Stimulated activated CD4-positive, alpha-beta T cell treated with anti-CD3 and anti-CD28 coated beads, Interleukin-15, amount 100 ng/mL, for 1 hour (primary cell): ENCODE measurements at regions not wholly inside any gene's neighbourhood (a gene's known extent, or its start where the extent isn't known, plus 50 kb on each side); places are given as distances from the start of the nearest gene placed in this dataset.
"Not testable (repeated sequence)": the region's sequence is repeated elsewhere in the genome, so short reads cannot be mapped to it uniquely, and the experiment has no call there.

Experiments used
- DNase-seq, 2 donors: peaks; one replicate each; pipeline ENCODE4 v3.0.0-alpha.2; 2020; ENCODE audit warnings: low read depth in 1 of 2, low spot score in 1 of 2

DNA sequence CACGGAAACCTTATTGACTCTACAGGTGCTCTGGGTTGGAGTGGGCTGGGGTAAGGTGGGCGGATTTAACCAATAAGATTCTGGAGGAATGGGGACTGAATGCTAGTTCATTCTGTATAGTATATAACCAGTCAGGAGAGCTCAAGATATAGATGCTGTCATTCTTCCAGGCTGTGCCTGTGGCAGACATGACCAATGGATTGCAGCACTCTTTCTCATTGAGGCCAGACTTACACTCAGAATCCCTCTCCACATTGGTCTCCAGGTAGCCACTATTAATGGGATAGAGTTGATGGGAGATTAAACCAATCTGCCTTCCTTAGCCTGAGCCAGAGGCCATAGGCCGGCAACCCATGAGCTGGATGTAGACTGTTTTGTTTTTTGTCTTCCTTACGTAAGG lies 82.8 kb upstream of the MEF2A start:
- DNase-seq = no peak

DNA sequence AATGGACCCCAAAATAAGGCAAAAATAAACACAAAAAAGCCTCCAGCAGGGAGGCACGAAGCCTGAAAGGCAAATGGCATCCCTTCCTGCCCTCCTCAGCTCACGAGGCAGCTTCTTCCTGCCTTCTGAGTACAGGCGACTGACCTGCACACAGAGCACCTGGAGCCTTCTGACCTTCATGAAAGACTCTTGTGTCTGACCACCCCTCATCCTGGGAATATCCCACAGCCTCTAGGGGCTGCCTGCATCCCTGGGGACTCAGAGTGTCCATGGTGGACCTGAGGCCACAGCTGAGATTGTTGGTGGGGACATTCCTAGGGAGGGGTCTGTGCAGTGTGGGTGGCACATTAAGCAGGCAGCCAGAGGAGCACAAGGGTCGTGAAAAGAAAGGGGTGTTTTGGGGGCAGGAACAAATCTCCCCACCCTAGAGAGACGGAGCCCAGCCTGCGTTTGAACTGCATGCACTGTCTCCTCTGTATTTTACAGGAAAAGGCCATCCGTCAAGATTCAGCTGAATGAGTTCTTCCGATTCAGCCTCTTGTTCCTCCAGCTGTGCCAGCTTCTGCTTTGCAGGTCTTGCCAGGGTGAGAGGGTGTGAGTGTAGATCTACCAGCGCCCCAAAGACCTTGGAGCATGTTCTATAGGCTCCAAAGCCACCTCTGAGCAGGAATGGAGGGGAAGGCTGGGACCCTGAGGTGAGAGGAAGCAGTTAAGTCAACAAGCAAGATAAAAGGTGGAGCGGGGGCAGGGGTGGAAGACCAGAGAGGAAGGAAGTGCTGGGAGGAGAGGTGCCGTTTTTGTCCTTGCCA lies 80.4 kb upstream of the MEF2A start:
- no peak for DNase-seq

DNA sequence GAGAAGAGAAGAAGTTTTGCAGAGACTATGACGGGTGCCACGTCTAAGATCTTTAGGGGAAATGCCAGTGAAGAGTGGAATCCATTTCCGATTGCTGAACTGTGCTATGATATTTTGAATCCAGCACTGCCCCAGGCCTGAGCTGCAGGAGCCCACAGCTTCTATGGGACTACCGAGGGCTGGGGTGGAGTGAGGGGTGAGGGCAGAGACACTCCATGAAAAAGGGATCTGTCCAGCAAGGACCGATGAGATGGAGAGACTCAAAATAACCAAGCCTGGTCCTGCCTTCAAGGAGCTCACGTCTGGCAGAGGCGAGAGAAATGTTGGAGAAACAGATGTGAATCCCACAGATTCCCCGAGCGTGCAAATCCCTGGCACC lies 79.8 kb upstream of the MEF2A start:
- no peak for DNase-seq

DNA sequence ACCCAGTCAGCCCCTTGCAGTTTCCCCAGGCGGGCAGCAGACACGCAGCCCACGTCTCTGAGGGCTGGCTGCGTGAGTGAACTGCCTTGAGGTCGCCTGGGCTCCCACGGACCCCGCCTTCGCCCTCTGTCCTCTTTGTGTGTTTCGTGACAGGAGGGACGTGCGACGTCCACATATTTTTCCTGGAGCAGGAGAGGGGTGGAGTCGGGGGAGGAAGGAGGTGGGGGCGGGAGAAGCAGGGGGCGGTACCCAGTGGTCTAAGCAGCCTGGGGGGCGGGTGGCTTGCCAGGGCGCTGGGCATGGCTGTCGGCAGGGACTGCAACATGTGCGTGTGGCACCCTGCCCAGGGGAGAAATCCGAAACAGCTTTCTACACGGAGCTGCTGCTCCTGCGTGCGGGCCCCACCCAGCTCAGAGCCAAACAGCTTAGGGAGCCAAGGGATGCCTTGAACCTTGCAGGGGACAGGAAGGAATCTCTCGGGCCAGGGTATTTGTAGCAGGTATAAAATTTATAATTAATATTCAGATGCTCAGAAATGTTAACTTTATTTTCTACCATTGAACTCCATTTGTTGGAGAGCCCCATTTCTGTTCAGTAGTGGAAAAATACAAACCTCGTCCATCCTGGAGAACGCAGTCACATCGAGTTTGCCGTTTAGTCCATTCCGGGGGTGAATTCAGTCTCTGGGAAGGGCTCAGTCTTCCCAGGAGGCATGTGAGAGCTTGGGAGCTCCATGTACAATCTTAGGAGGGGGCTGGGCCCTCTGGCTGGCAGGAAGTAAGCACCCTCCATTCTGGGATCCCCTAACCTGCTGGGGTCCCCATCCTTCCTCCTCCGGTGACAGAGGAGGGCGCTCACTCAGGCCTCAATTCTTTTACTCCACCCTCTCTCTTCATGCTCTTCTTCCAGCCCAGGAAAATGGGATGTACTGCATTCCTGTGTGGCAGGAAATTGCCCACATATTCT lies 79.1 kb upstream of the MEF2A start:
- no peak for DNase-seq

DNA sequence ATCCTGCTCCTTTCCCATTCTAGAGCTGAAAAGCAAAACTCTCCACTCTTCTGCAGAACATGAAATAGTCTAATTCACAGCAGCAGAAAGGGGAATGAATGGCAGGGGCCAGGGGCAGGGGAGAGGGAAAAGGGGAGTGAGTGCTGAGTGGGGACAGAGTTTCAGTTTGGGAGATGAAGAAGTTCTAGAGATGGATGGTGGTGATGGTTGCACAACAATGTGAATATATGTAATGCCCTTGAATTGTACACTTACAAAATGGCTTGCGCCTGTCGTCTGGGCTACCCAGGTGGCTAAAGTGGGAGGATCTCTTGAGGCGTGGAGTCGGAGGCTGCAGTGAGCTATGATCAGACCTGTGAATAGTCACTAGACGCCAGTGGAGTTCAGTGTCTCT lies 78.5 kb upstream of the MEF2A start:
- no peak for DNase-seq

DNA sequence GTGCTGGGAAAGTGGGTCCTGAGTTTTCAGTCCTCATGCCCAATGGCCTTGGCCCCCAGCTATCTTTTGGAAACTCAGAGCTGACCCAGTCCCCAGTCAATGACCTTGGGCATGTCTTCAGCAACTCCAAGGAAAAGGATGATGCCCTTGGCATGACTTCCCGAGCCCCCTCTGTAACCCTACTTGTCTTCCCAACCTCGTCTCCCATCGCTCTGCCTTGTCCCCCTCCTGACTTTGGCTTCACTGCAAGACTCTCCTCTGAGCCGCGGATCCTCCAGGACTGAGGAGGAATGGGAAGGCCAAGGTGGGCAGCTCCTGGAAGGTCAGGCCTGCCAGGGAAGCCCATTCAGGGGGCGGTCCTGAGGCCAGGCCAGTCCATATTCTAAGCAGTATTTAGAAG lies 73.5 kb upstream of the MEF2A start:
- no peak for DNase-seq

DNA sequence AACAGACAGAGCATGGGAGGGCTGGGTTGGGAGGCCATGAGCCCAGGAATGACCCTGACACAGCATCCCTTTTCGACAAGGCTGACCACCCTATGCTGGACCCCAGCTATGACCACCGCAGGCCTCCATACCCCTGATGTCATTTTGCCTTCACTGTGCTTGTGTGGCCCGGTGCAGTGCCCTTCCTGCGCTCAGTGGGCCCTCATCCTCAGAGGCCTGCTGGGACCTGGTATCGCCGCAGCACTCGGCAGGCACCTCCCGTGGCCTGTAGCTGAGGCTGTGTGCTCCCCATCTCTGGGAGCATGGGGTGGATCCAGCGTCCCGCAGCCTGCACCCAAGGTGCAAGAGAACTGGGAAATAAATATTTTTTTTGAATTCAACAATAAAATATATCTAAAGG lies 73.1 kb upstream of the MEF2A start:
- no peak for DNase-seq

DNA sequence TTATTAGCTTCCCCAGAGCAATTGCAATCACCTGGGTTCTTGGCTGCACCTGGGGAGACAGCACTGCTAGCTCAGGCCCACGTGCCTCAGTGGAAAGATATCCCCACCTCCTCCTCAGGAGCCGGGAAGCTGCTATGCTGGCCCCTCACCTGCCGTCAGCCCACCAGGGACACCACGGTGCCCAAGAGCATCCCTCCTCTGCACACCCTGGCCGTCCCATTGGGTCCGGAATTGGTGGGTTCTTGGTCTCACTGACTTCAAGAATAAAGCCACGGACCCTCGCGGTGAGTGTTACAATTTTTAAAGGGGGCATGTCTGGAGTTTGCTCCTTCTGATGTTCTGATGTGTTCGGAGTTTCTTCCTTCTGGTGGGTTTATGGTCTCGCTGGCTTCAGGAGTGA lies 72.3 kb upstream of the MEF2A start:
- no peak for DNase-seq

DNA sequence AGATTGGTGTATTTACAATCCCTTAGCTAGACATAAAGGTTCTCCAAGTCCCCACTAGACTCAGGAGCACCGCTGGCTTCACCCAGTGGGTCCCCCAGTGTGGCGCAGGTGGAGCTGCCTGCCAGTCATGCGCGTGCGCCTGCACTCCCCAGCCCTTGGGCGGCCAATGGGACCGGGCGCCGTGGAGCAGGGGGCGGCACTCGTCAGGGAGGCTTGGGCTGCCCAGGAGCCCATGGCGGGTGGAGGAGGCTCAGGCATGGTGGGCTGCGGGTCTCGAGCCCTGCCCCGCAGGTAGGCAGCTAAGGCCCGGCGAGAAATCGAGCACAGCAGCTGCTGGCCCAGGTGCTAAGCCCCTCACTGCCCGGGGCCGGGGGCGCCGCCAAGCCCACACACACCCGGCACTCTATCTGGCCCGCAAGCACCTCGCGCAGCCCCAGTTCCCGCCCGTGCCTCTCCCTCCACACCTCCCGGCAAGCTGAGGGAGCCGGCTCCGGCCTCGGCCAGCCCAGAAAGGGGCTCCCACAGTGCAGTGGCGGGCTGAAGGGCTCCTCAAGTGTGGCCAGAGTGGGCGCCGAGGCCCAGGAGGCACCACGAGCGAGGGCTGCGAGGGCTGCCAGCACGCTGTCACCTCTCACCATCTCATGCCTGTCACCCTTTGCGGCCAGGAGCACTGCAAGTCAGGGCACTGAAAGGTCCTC lies 71.1 kb upstream of the MEF2A start:
- not testable (repeated sequence) for DNase-seq

DNA sequence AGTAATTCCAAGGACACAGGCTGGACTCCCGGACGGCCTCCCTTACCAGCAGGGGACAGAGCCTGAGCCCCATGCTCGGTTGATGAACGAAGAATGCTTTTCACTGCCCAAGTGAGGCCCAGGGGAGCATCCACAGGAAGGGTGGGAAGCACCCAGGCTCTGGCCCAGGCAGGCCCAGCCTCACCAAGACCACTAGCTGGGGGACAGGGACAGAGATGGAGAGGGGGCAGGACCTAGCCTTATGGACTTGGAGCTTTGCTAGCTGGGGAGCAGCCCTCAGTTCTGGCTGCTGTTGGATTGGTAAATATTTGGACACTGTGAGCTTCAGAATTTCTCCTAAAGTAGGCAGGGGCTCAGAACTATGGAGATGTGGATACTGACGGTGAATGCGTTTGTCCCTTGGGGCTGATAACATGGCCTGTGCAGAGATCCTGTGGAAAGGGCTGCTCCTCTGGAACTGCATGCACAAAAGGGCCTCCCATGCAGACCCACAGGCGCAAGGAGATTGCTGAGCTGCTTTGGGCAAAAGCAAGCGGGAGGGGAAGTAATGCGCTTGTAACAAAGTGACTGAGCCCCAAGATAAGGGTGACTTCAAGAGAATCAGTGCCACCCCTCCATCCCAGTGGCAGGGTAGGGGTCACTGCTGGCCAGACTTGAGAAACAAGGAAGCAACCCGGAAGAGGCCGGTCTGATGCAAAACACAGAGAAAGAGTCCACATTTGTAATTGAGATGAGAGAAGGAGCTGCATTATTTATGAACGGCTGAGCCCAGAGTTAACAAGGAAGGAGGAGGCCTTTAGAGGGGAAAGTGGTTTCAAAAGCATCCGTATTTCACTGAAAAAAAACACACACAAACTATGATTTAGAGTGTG lies 70.1 kb upstream of the MEF2A start:
- DNase-seq = no peak

DNA sequence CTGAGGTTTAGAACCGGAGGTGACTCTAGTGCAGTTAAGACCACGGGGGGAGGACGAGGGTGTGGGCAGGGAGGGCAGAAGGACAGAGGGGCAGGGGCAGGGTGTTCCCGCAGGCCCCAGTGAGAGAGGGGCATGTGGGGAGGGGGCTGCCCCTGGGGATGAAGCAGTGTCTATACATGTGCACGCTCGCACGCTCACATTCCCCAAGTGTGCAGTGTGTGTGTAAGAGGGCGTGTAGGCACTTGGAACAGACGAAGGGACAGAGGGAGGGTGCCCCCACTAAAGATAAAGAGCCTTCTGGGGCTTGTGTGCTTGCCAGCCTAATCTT lies 69.5 kb upstream of the MEF2A start:
- no peak for DNase-seq

DNA sequence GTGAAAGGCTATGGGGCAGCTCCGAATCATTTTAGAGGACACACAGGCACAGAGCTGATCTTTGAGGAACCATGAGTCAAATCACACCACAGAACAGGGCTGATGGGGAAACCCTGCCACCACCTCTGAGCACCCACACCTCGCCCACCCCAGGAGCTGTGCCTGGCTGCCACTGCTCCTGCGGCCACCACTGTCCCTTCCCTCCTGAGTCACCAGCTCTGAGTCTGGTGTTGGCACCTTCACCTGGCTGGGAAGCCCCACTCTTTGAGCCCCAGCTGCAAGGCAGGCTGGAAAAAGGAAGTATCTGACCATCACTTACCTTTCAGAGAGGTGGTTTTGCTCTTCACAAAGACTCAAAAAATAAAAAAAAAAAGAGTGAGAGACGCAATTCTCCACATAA lies 63.6 kb upstream of the MEF2A start:
- no peak for DNase-seq

DNA sequence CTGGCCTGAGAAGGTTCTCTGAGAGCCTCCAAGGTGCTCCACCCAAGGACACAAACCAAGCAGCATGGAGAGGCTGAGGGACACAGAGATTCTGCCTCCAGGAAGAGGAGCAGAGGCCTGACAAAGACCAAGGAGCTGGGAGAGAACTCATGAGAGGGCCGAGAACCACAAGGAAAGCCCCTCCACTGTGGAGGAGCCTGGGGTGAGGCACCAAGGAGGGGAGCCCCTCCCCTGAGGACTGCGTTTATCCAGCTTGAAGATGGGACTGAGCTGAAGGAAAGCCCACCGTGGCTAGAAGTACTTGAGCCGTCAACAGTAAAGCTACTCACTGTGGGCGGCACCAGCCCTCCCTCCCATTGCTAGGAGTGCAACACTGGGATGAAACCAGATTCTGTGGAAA lies 63.1 kb upstream of the MEF2A start:
- DNase-seq = no peak

DNA sequence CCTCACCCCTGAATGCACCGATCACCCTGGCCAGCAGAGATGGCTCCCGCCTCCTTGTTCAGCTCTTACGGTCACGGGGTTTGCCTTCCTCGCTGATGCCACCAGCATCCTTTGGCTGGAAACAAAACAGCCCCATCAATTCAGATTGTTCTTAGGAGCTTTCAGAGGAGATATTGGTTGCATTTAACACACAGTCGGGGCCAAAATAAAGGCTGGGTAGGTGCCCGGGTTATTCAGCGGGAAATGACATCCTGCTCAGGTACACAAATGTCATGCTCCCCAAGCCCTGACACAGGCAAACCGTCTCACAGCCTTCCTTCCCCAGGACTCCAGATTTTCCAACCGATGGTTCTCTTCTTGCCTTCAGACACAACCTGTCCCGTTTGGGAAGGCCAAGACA lies 62.4 kb upstream of the MEF2A start:
- DNase-seq = no peak

DNA sequence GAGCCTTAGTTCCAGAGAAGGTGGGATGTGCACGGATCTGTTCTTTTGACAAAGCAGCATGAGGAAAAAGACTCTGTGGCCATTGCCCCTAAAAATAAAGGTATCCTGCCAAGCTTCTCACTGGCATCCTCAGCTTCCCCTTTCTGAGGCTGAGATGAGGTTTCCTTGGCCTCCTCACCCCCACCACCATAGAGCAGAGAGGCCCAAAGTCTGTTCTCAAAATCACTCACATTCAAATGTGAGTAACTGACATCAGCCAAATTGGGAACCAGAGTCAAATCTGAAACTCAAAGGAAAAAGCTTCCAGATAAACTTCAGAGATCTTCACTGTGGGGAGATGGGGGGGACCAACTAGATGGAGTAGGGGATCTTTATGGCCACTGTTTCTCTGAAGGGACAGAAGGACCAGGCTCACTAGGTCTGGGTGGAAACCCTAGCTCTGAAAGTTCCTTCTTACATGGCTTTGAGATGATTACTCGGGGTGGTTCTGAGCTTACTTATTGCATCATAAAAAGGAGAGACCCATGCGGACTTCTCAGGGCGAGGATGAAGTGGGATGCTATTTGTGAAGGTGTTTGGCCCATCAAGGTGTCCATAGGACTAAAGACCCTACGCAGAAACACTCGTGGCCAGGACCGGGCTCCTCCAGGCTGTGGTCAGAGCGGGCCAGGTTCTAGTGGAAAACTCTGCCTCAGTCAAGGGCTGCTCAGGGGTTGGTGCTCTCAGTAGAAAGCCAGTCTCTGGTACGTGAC lies 61.5 kb upstream of the MEF2A start:
- DNase-seq = no peak

DNA sequence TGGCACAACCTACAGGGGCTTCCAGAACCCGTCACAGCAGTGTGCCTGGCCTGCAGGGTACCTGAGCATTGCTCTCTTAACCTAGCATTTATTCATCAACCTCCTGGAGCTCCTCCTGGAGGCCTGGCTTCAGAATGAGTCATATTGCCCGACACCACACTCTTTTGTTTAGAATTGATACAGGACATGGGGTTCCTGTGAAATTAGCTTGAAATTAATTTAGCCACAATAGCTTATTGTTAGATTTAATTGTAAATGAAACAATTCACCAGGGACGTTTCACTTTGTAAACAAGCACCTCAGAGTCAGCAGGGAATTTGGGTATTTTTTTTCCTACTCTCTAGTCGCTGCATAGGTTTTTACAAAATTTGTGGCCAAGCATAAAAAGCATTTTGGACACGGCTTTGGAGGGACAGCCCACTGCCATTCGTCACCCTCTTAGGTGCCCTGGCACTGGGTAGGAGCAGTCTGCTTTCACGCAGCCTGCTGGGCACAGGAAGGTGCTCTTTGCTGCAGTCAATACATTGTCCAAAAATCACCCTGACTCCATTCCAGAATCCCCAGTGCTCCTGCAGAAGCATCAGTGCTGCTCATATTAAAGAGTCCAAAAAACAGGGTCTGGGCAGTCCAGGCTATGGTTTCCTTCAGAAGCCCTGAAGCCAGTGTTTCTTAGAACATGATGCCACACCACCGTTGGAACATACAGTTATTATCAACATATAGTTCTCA lies 60.8 kb upstream of the MEF2A start:
- no peak for DNase-seq

DNA sequence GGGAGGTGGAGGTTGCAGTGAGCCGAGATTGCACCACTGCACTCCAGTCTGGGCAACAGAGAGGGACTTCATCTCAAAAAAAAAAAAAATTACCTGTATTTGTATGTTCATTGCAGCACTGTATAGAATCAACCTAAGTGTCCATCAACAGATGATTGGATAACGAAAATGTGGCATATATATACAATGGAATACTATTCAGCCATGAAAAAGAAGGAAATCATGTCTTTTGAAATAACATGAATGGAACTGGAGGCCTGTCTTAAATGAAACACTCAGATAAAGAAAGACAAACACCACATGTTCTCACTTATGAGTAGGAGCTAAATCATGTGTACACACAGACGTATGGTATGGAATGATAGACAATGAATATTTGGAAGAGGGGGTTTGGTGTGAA lies 59.4 kb upstream of the MEF2A start:
- no peak for DNase-seq

DNA sequence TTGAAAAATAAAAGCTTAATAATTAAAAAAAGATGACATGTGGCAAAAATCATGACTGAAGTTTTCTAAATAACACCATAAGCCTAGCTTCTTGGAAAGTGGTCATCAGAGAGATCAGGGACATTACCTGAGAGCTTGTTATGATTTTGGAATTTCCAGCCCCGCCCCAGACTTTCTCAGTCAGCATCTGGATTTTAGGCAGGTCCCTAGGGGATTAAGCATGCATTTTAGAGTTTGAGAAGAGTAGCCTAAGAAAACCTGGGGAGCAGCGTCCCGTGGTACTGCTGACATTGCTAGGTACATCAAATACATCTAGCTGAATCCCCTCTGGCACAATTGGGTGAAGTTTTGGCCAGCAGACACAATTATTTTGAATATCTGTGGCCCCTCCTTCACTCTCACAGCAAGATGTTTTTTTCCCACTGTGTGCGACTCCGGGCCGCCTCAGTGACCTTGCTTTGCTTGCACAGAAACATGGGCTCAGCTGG lies 58.7 kb upstream of the MEF2A start:
- no peak for DNase-seq

DNA sequence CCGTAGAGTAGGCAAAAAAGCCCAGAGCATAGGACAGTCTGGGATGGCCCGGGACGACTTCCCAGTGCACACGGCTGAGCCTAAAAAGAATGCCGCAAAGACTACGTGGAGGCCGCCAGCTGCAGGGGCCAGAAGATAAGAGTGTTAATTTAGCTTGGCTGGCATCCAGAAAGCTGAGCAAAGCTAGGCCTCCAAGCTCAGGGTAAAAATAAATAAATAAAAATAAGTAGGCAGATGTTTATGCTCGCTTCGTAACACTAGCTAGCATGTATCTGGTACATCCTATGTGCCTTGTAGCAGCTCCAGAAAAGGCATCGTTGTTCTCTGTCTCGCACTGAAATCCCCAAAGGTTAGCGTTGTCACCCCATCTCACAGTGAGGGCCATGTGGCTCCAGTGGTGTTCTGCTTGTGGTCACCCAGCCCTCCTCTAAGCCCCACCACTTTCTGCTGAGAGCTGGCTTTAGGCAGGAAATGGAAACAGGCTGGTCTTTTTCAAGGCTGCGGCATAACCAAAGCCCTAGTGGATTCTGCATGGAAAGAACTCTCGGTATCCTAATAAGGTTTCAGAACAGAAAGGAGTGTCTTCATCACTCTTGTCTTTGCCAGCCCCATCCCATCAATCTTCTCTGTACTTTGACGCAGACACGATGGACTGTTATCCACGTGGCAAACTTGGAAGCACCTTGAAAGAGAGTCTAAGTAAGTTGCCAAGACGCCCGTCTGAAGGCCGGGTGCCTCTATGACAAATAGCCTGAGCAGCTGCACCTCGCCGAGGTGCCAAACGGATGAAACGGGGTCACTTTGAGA lies 58.1 kb upstream of the MEF2A start:
- no peak for DNase-seq
